ENCODE measurements at regions not wholly inside any gene's neighbourhood (a gene's known extent, or its start where the extent isn't known, plus 50 kb on each side); places are given as distances from the start of the nearest gene placed in this dataset.

DNA sequence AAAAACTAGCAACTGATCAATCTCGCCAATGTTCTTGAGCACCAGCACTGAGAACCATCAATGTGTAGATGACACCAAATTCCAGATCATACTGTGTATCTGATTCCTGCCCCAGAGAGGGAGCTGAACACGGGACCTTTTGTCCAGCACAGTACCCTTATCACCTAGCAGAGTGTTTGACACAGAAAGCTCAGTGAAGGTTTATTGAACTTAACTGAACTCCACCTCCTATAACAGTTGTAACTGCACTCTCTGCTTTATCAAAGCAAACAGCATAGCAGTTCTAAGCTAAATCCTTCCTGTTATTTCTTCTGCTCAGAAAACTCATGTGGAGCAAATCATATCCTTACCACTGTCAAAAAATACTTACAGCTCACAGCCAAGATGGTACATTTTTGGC is 183.4 kb upstream of the SLCO3A1 start:
- no peak overlapping the region for H3K27ac Mint-ChIP-seq (ENCODE audit: unreplicated experiment)
- no peaks in the 10 kb centered on the region for H3K36me3 Mint-ChIP-seq (ENCODE audit: insufficient read depth, unreplicated experiment)
- Histone ChIP-seq H3K4me1 (no peaks in the 10 kb centered on the region), H3K4me3 (ENCODE audit: low read depth, low read length) (no peak overlapping the region), H3K9me3 (peaks cover 6% of the 10 kb centered on the region; the same call in 1 of the 2 replicates), H3K27me3 (replicated peaks; ENCODE audit: control insufficient read depth, insufficient read depth, low read length) (no peaks in the 10 kb centered on the region), H3K36me3 (ENCODE audit: control insufficient read depth, insufficient read depth, low read length) (no peaks in the 10 kb centered on the region)
- no peak overlapping the region for H3K4me3 Mint-ChIP-seq (ENCODE audit: unreplicated experiment)
- TF ChIP-seq CTCF (IDR thresholded peaks at IDR 0.05; ENCODE audit: insufficient read depth in 1 of 2, low read depth in 1 of 2, low read length in 1 of 2, severe bottlenecking in 1 of 2, unreplicated experiment in 1 of 2): no peak
- ChIA-PET CTCF (interaction anchor here (0.6 kb wide), 1 partner anchor 1939 kb away, joined by 3 read pairs; no protein-coding TSS in a partner anchor), POLR2A (no interaction called here)
- no peaks in the 10 kb centered on the region for H3K4me1 Mint-ChIP-seq (ENCODE audit: low read depth, unreplicated experiment)
- no TSS peak for BruUV-seq (replicated peaks)
- H3K9me3 Mint-ChIP-seq (ENCODE audit: unreplicated experiment): peaks cover 12% of the 10 kb centered on the region
- H3K27me3 Mint-ChIP-seq (ENCODE audit: insufficient read depth, unreplicated experiment): peaks cover 4% of the 10 kb centered on the region
- DNase-seq: no peak
- intact Hi-C loops (cut with micrococcal nuclease; ENCODE audit: unreplicated experiment): no loop called here

GRCh38 chr15:91678003-91678402 is 175.5 kb upstream of the SLCO3A1 start:
- no peaks in the 10 kb centered on the region for H3K4me1 ChIP-seq
- no peak overlapping the region for H3K27ac Mint-ChIP-seq (ENCODE audit: unreplicated experiment)
- no peak for DNase-seq
- no peak overlapping the region for H3K4me3 Mint-ChIP-seq (ENCODE audit: unreplicated experiment)
- H3K9me3 ChIP-seq: peaks cover 6% of the 10 kb centered on the region; the same call in 1 of the 2 replicates
- H3K27me3 ChIP-seq (replicated peaks; ENCODE audit: control insufficient read depth, insufficient read depth, low read length): no peaks in the 10 kb centered on the region
- BruUV-seq (replicated peaks): no TSS peak
- ChIA-PET POLR2A (no interaction called here), CTCF (no interaction called here)
- H3K27me3 Mint-ChIP-seq (ENCODE audit: insufficient read depth, unreplicated experiment): peaks cover 5% of the 10 kb centered on the region
- H3K36me3 Mint-ChIP-seq (ENCODE audit: insufficient read depth, unreplicated experiment): no peaks in the 10 kb centered on the region
- no peak for TF ChIP-seq CTCF (IDR thresholded peaks at IDR 0.05; ENCODE audit: insufficient read depth in 1 of 2, low read depth in 1 of 2, low read length in 1 of 2, severe bottlenecking in 1 of 2, unreplicated experiment in 1 of 2)
- intact Hi-C loops (cut with micrococcal nuclease; ENCODE audit: unreplicated experiment): no loop called here
- no peak overlapping the region for H3K4me3 ChIP-seq (ENCODE audit: low read depth, low read length)
- H3K36me3 ChIP-seq (ENCODE audit: control insufficient read depth, insufficient read depth, low read length): no peaks in the 10 kb centered on the region
- no peaks in the 10 kb centered on the region for H3K4me1 Mint-ChIP-seq (ENCODE audit: low read depth, unreplicated experiment)
- peaks cover 18% of the 10 kb centered on the region for H3K9me3 Mint-ChIP-seq (ENCODE audit: unreplicated experiment)

DNA sequence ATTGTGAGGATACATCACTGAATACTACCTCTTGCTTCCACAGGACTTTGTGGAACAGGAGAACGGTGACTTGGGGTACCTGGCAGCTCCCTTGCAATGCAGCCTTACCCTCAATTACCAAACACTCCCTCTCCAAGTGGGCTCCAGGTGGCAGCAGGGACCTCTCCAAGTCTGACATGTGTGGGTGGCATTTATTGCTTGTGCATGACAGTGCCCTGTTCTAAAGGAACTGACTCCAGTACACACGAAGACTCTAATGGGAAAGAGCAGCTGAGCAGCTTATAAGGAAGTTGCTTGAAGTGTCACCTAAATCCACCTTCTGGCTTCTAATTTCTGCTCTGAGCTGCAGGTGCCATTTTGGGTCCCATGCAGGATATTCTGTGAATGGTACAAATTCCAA is 174.1 kb upstream of the SLCO3A1 start:
- Mint-ChIP-seq H3K4me1 (ENCODE audit: low read depth, unreplicated experiment) (no peaks in the 10 kb centered on the region), H3K4me3 (ENCODE audit: unreplicated experiment) (no peak overlapping the region), H3K9me3 (ENCODE audit: unreplicated experiment) (peaks cover 13% of the 10 kb centered on the region), H3K27ac (ENCODE audit: unreplicated experiment) (no peak overlapping the region), H3K36me3 (ENCODE audit: insufficient read depth, unreplicated experiment) (no peaks in the 10 kb centered on the region), H3K27me3 (ENCODE audit: insufficient read depth, unreplicated experiment) (peaks cover 5% of the 10 kb centered on the region)
- DNase-seq: no peak
- H3K4me1 ChIP-seq: no peaks in the 10 kb centered on the region
- peaks cover 6% of the 10 kb centered on the region; the same call in 1 of the 2 replicates for H3K9me3 ChIP-seq
- ChIA-PET POLR2A (no interaction called here), CTCF (no interaction called here)
- BruUV-seq (replicated peaks): no TSS peak
- no peaks in the 10 kb centered on the region for H3K36me3 ChIP-seq (ENCODE audit: control insufficient read depth, insufficient read depth, low read length)
- intact Hi-C loops (cut with micrococcal nuclease; ENCODE audit: unreplicated experiment): no loop called here
- TF ChIP-seq CTCF (IDR thresholded peaks at IDR 0.05; ENCODE audit: insufficient read depth in 1 of 2, low read depth in 1 of 2, low read length in 1 of 2, severe bottlenecking in 1 of 2, unreplicated experiment in 1 of 2): no peak
- no peak overlapping the region for H3K4me3 ChIP-seq (ENCODE audit: low read depth, low read length)
- H3K27me3 ChIP-seq (replicated peaks; ENCODE audit: control insufficient read depth, insufficient read depth, low read length): no peaks in the 10 kb centered on the region; the same call in 1 of the 2 replicates
